ENCODE measurements at regions not wholly inside any gene's neighbourhood (a gene's known extent, or its start where the extent isn't known, plus 50 kb on each side); places are given as distances from the start of the nearest gene placed in this dataset.

DNA sequence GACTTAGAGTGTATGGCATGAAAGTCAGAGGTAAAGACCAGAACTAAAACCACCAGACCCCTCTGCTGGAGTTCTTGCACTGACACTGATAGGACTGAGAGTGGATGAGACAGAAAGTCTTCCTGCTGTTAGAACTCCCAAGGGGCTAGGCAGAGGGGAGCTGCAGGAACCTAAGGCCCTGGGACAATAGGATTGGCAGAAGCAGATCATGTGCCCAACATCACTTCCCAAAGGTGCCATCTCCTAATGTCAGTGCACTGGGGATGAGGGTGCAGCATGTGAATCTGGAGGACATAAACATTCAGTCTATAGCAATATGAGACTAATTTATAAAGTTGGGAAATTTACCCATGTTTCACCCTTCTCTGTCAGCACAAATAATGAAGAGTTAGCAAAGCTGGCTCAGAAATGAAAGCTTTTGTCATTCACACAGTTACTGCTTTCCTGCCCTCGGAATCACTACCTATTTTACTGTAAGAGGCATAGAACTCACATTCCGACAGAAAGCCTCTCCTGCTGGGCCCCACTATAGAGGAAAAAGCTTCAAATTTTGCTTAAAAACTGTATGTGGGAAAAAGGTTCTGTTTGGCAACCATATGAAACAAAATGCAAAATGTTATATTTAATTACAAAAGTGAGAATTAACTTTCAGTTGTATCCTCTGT is 49.9 kb upstream of the SSX2IP start:
- no peaks in the 10 kb centered on the region for H3K36me3 ChIP-seq
- H3K27ac ChIP-seq: no peak overlapping the region
- Mint-ChIP-seq H3K27ac (no peak overlapping the region), H3K9me3 (no peaks in the 10 kb centered on the region), H3K4me1 (peaks cover 6% of the 10 kb centered on the region), H3K27me3 (ENCODE audit: insufficient read depth, low read depth) (no peaks in the 10 kb centered on the region), H3K4me3 (no peak overlapping the region), H3K36me3 (no peaks in the 10 kb centered on the region)
- no peaks in the 10 kb centered on the region for H3K27me3 ChIP-seq
- peaks cover 12% of the 10 kb centered on the region for H3K4me1 ChIP-seq
- TF ChIP-seq EZH2phosphoT487 (IDR thresholded peaks at IDR 0.05): no peak
- TF ChIP-seq, protein P1, sequence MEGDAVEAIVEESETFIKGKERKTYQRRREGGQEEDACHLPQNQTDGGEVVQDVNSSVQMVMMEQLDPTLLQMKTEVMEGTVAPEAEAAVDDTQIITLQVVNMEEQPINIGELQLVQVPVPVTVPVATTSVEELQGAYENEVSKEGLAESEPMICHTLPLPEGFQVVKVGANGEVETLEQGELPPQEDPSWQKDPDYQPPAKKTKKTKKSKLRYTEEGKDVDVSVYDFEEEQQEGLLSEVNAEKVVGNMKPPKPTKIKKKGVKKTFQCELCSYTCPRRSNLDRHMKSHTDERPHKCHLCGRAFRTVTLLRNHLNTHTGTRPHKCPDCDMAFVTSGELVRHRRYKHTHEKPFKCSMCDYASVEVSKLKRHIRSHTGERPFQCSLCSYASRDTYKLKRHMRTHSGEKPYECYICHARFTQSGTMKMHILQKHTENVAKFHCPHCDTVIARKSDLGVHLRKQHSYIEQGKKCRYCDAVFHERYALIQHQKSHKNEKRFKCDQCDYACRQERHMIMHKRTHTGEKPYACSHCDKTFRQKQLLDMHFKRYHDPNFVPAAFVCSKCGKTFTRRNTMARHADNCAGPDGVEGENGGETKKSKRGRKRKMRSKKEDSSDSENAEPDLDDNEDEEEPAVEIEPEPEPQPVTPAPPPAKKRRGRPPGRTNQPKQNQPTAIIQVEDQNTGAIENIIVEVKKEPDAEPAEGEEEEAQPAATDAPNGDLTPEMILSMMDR (IDR thresholded peaks at IDR 0.05): no peak
- TF ChIP-seq EZH2 (IDR thresholded peaks at IDR 0.05): no peak
- no peaks in the 10 kb centered on the region for H4K20me1 ChIP-seq (ENCODE audit: low read depth)
- peaks cover 18% of the 10 kb centered on the region for H3F3A ChIP-seq (ENCODE audit: low read depth)
- no peak overlapping the region for H3K4me2 ChIP-seq
- no peak overlapping the region for H3K9ac ChIP-seq
- H2AFZ ChIP-seq (replicated peaks): peak overlapping the region; percentile 93
- H3K79me2 ChIP-seq (ENCODE audit: low read depth): no peaks in the 10 kb centered on the region
- H3K9me3 ChIP-seq (ENCODE audit: low read depth): no peaks in the 10 kb centered on the region
- no peak for DNase-seq (ENCODE audit: low spot score)
- H3K4me3 ChIP-seq: no peak overlapping the region
